GM13977 (cell line): ENCODE measurements at regions not wholly inside any gene's neighbourhood (a gene's known extent, or its start where the extent isn't known, plus 50 kb on each side); places are given as distances from the start of the nearest gene placed in this dataset.

ENCODE experiments used
- DNase-seq: peaks from one replicate; pipeline ENCODE4 v3.0.0; 2012; ENCODE audit warnings: low spot score
- CTCF ChIP-seq: IDR thresholded peaks from 2 replicates; pipeline ENCODE4 v1.5.1; 2012; ENCODE audit warnings: mild to moderate bottlenecking, control low read depth; ENCODE audit not compliant: insufficient read depth; ENCODE audit errors: extremely low read depth, missing control alignments
- in situ Hi-C: fragments of 300-500 bp; cut with MboI; formaldehyde crosslinking; loops from one replicate; pipeline ENCODE4 v1.12.0; 2022; ENCODE audit warnings: low sequenced_read_pairs, low pct_unique_long_range_greater_than_20kb, mixed read lengths, inconsistent platforms; ENCODE audit not compliant: unreplicated experiment

GRCh38 chr6:102686461-102686860 lies 1293.0 kb downstream of the GRIK2 start:
- in situ Hi-C loops, result no loop called here
- no peak for DNase-seq
- no peak for TF ChIP-seq CTCF

- TF ChIP-seq CTCF, result no peak
- in situ Hi-C loops, result no loop called here
- no peak for DNase-seq
Observed at GRCh38 chr6:102680413-102680812, 1286.9 kb downstream of the GRIK2 start.

GRCh38 chr6:102679865-102680264 lies 1286.4 kb downstream of the GRIK2 start:
- in situ Hi-C loops, result no loop called here
- no peak for DNase-seq
- TF ChIP-seq CTCF, result no peak

- no peak for DNase-seq
- TF ChIP-seq CTCF, result no peak
- in situ Hi-C loops, result no loop called here
Observed at GRCh38 chr6:102677225-102677624, 1283.7 kb downstream of the GRIK2 start.

- in situ Hi-C loops, result no loop called here
- no peak for DNase-seq
- TF ChIP-seq CTCF, result no peak
Observed at GRCh38 chr6:102670735-102671134, 1277.2 kb downstream of the GRIK2 start.

- in situ Hi-C loops, result no loop called here
- DNase-seq, result no peak
- no peak for TF ChIP-seq CTCF
Observed at GRCh38 chr6:102662851-102663250, 1269.3 kb downstream of the GRIK2 start.

- in situ Hi-C loops, result no loop called here
- no peak for DNase-seq
- TF ChIP-seq CTCF, result no peak
Observed at GRCh38 chr6:102660303-102660702, 1266.8 kb downstream of the GRIK2 start.
